Colonic mucosa (tissue), 4 donors: ENCODE measurements at regions not wholly inside any gene's neighbourhood (a gene's known extent, or its start where the extent isn't known, plus 50 kb on each side); places are given as distances from the start of the nearest gene placed in this dataset.
"Not testable (repeated sequence)": the region's sequence is repeated elsewhere in the genome, so short reads cannot be mapped to it uniquely, and the experiment has no call there.

Experiments used
- DNase-seq: peaks from one replicate; pipeline ENCODE4 v3.0.0-alpha.2; 2020
- H3K27ac ChIP-seq: fragments of 200-600 bp; one replicate; pipeline ENCODE4 v1.8.0; 2021
- H3K27me3 ChIP-seq: fragments of 200-600 bp; one replicate; pipeline ENCODE4 v1.8.0; 2021
- H3K36me3 ChIP-seq: fragments of 200-600 bp; one replicate; pipeline ENCODE4 v1.8.0; 2021
- H3K4me1 ChIP-seq: fragments of 200-600 bp; one replicate; pipeline ENCODE4 v1.8.0; 2021; ENCODE audit warnings: mild to moderate bottlenecking
- H3K4me3 ChIP-seq: fragments of 200-600 bp; one replicate; pipeline ENCODE4 v1.8.0; 2021
- H3K9ac ChIP-seq, 2 donors: one replicate each; pipeline ENCODE4 v1.7.0; 2013; ENCODE audit warnings: control low read depth in 2 of 2, low read depth in 2 of 2, low read length in 2 of 2
- H3K9me3 ChIP-seq: fragments of 200-600 bp; one replicate; pipeline ENCODE4 v1.8.0; 2021
- intact Hi-C: fragments of 100-400 bp; cut with DNase I; formaldehyde crosslinking; loops from one replicate; pipeline ENCODE4 v1.14.1; 2022
- TF ChIP-seq, protein P1 (sequence below): fragments of 200-600 bp; IDR thresholded peaks from one replicate; pipeline ENCODE4 v1.8.0; 2022; ENCODE audit warnings: antibody characterized with exemption, mild to moderate bottlenecking
- donor health status: healthy.
- donor health status: DM: no; HTN: no; CAD: no.
- donor health status: DM: no; HTN: no; CAD: no.

DNA sequence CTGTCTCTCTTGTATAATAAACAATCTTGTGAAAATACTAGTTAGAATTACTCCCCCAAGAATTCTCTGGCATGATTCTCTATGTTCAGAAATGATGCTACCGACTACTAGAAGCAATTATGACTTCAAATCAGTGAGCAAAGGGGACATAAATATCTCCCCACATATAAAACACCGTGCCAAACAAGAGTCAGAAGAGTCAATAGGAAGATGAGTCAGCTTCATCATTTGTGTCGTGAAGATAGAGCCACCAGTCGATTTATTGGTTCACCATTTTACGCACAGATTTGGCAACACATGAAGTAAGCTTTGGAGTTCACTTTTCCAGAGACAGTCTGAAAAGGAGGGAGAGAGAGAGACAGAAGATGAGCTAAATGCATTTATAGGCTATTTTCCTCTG, 650.9 kb downstream of the CCDC85A start:
- no peak for DNase-seq
- Histone ChIP-seq H3K27ac (no peak overlapping the region), H3K27me3 (no peaks in the 10 kb centered on the region), H3K36me3 (no peaks in the 10 kb centered on the region), H3K9ac (no peak overlapping the region), H3K4me1 (no peaks in the 10 kb centered on the region), H3K9me3 (no peaks in the 10 kb centered on the region), H3K4me3 (no peak overlapping the region)
- TF ChIP-seq, protein P1, sequence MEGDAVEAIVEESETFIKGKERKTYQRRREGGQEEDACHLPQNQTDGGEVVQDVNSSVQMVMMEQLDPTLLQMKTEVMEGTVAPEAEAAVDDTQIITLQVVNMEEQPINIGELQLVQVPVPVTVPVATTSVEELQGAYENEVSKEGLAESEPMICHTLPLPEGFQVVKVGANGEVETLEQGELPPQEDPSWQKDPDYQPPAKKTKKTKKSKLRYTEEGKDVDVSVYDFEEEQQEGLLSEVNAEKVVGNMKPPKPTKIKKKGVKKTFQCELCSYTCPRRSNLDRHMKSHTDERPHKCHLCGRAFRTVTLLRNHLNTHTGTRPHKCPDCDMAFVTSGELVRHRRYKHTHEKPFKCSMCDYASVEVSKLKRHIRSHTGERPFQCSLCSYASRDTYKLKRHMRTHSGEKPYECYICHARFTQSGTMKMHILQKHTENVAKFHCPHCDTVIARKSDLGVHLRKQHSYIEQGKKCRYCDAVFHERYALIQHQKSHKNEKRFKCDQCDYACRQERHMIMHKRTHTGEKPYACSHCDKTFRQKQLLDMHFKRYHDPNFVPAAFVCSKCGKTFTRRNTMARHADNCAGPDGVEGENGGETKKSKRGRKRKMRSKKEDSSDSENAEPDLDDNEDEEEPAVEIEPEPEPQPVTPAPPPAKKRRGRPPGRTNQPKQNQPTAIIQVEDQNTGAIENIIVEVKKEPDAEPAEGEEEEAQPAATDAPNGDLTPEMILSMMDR = no peak
- intact Hi-C loops = no loop called here

DNA sequence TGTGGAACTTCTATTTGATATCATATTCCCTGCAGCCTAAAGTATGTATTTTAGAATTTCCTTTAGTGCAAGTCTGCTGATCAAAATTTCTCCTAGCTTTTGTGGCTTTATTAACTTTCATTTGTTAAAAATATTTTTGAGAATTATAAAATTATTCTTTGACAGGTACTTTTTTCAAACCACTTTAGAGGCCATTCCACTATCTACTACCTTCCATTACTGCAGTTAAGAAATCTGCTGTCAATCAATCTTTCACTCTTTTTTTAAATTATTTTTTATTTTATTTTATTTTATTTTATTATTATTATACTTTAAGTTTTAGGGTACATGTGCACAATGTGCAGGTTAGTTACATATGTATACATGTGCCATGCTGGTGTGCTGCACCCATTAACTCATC, 656.2 kb downstream of the CCDC85A start:
- intact Hi-C loops, H3K9me3 ChIP-seq, H3K27ac ChIP-seq, H3K36me3 ChIP-seq, H3K27me3 ChIP-seq, H3K4me1 ChIP-seq, H3K9ac ChIP-seq, H3K4me3 ChIP-seq, DNase-seq: not testable (repeated sequence)

DNA sequence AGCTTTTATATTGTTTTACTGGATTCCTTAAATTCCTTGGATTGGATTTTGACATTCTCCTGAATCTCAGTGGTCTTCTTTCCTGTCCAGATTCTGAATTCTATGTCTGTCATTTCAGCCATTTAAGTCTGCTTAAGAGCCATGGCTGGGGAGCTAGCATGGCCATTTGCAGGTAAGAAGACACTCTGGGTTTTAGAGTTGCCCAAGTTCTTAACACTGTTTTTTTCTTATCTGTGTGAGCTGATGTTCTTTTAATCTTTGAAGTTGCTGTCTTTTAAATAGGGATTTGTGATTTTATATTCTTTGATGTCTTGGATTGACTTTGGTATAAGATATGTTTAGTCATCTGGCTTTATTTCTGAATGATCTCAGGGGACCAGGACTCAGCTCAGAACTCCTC, 677.2 kb downstream of the CCDC85A start:
- no peaks in the 10 kb centered on the region for H3K36me3 ChIP-seq
- intact Hi-C loops = no loop called here
- H3K27me3 ChIP-seq = no peaks in the 10 kb centered on the region
- H3K4me1 ChIP-seq = no peaks in the 10 kb centered on the region
- no peak overlapping the region for H3K4me3 ChIP-seq
- TF ChIP-seq, protein P1 = no peak
- no peak overlapping the region for H3K9ac ChIP-seq
- H3K27ac ChIP-seq = no peak overlapping the region
- DNase-seq = no peak
- H3K9me3 ChIP-seq = no peaks in the 10 kb centered on the region

DNA sequence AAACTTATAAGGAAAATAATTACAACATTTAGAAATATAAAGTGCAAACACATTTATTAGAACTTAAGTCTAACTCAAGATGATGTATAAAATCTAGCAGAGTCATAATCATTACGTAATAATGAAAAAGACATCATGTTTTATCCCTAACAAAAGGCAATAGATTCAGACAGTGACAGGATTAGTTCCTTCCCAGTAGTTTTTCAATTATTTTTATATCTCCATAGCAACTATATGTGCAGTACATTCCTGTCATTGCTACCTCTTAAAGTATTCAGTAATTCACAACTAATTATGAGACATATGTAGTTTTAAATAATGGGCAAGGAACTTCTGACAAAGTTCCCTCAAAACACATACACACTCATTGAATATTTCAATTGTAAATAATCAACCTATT, 687.9 kb downstream of the CCDC85A start:
- no peaks in the 10 kb centered on the region for H3K4me1 ChIP-seq
- no peak overlapping the region for H3K27ac ChIP-seq
- no peak overlapping the region for H3K4me3 ChIP-seq
- intact Hi-C loops = no loop called here
- TF ChIP-seq, protein P1 = no peak
- no peaks in the 10 kb centered on the region for H3K9me3 ChIP-seq
- H3K27me3 ChIP-seq = no peaks in the 10 kb centered on the region
- H3K36me3 ChIP-seq = no peaks in the 10 kb centered on the region
- no peak overlapping the region for H3K9ac ChIP-seq
- no peak for DNase-seq

DNA sequence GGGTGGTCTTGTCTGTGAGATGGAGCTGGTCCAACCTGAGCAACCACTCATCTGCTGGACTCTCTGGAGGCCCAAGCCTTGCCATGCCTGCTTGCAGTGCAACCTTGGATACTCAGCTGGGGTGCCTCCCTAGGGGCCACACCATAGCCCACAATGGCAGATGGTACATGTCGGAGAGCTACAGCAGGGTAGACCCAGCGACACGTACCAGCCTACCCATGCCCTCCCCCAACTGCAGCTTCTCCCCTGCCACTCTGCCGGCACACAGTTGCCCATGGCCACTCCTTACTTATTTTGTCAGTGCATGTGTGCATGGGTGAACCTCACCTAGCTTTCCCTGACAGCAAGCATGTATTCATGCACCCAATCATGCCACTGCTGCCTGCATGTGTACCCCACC, 690.9 kb downstream of the CCDC85A start:
- Histone ChIP-seq H3K36me3 (no peaks in the 10 kb centered on the region), H3K27ac (no peak overlapping the region), H3K9ac (no peak overlapping the region), H3K27me3 (no peaks in the 10 kb centered on the region), H3K4me1 (no peaks in the 10 kb centered on the region), H3K4me3 (no peak overlapping the region), H3K9me3 (no peaks in the 10 kb centered on the region)
- no peak for DNase-seq
- intact Hi-C loops = no loop called here
- TF ChIP-seq, protein P1 = no peak

DNA sequence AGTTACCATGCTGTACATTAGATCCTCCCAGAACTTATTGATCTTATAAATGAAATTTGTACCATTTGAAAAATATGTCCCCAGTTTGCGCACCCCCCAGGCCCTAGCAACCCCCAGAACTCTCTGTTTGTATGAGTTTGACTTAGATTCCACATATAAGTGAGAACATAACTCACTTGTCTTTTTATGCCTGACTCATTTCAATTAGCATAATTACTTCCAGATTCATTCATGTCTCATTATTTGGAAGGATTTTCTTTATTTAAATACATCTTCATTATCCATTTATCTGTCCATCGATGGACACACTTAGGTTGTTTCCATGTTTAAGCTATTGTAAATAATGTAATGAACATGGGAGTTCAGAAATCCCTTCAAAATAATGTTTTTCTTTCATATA, 705.9 kb downstream of the CCDC85A start:
- no peaks in the 10 kb centered on the region for H3K27me3 ChIP-seq
- H3K4me1 ChIP-seq = no peaks in the 10 kb centered on the region
- TF ChIP-seq, protein P1 = no peak
- no peak overlapping the region for H3K27ac ChIP-seq
- H3K4me3 ChIP-seq = no peak overlapping the region
- DNase-seq = no peak
- H3K9me3 ChIP-seq = no peaks in the 10 kb centered on the region
- intact Hi-C loops = no loop called here
- H3K9ac ChIP-seq = no peak overlapping the region
- no peaks in the 10 kb centered on the region for H3K36me3 ChIP-seq
